Astrocyte of the spinal cord (primary cell): ENCODE measurements at regions not wholly inside any gene's neighbourhood (a gene's known extent, or its start where the extent isn't known, plus 50 kb on each side); places are given as distances from the start of the nearest gene placed in this dataset.

Experiments used
- DNase-seq: peaks from one replicate; pipeline ENCODE4 v3.0.0; 2011; ENCODE audit warnings: low read depth, low spot score
- H3K4me3 ChIP-seq: 2 replicates; pipeline ENCODE4 v1.5.1; 2011; ENCODE audit warnings: low read depth, mild to moderate bottlenecking, low read length, moderate library complexity
- in situ Hi-C: cut with HindIII; loops from 2 replicates; pipeline ENCODE4 v1.10.0; 2017; ENCODE audit warnings: low sequenced_read_pairs
- TF ChIP-seq, protein P1 (sequence below): IDR thresholded peaks from 2 replicates; pipeline ENCODE4 v1.5.1; 2012; ENCODE audit warnings: low read depth, mild to moderate bottlenecking, low read length, inconsistent platforms

DNA sequence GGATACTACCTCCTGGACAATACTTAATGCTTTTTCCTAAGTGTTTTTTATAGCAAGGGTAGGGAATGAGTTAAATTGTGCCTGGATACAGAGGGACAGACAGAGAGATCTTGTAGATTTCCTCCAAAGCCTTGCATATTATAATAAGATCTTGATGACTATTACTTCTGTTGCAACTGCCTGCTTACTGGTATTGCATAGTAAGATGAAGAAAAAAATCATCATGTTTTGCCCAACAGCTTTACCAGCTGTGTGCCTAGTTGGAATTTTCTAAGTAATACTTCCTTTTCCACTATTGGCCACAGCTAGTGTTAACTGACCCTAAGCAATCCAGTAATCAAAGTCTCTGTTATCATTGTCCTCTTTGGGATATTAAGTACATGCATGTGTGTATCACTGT, 139.0 kb downstream of the DCK start:
- in situ Hi-C loops: no loop called here
- H3K4me3 ChIP-seq: no peak overlapping the region
- DNase-seq: no peak
- TF ChIP-seq, protein P1, sequence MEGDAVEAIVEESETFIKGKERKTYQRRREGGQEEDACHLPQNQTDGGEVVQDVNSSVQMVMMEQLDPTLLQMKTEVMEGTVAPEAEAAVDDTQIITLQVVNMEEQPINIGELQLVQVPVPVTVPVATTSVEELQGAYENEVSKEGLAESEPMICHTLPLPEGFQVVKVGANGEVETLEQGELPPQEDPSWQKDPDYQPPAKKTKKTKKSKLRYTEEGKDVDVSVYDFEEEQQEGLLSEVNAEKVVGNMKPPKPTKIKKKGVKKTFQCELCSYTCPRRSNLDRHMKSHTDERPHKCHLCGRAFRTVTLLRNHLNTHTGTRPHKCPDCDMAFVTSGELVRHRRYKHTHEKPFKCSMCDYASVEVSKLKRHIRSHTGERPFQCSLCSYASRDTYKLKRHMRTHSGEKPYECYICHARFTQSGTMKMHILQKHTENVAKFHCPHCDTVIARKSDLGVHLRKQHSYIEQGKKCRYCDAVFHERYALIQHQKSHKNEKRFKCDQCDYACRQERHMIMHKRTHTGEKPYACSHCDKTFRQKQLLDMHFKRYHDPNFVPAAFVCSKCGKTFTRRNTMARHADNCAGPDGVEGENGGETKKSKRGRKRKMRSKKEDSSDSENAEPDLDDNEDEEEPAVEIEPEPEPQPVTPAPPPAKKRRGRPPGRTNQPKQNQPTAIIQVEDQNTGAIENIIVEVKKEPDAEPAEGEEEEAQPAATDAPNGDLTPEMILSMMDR: no peak

DNA sequence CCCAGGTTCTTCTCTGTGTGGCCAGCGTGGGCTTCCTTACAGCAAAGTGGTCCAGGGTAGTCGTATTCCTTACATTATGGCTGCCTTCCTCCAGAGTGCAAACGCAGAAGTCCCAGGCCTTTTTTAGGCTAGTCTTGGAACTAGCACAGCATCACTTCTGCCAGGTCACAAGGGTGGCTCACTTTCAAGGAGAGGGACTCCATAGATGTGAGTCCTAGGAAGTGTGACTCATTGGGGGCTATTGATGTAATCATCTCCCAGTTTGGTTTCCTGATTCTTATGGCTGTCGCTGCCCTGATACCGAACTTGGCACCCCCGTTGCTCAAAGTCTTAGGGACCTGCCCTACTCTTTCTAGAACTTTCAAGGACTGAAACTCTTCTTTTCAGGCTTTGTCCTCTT, 140.0 kb downstream of the DCK start:
- TF ChIP-seq, protein P1: no peak
- in situ Hi-C loops: no loop called here
- no peak for DNase-seq
- H3K4me3 ChIP-seq: no peak overlapping the region

DNA sequence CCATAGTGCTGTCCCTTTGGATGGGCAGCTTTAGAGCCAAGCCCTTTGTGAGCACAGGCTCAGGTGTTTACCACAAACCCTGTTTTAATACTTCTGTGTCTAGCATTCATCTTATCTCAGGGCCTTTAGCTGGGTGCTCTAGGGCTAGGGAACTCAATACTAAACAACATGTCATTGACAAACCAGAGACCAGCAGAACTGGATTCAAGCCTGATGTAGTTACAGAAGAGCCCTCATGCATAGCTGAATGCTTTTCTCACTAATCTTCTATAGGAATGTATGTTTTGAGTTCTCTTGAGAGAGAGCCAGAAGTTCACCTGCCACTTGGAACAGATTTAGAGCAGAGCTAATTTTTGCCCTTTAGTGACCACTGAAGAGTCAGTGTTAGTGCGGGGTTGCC, 142.6 kb downstream of the DCK start:
- DNase-seq: no peak
- no peak overlapping the region for H3K4me3 ChIP-seq
- in situ Hi-C loops: no loop called here
- TF ChIP-seq, protein P1: no peak

DNA sequence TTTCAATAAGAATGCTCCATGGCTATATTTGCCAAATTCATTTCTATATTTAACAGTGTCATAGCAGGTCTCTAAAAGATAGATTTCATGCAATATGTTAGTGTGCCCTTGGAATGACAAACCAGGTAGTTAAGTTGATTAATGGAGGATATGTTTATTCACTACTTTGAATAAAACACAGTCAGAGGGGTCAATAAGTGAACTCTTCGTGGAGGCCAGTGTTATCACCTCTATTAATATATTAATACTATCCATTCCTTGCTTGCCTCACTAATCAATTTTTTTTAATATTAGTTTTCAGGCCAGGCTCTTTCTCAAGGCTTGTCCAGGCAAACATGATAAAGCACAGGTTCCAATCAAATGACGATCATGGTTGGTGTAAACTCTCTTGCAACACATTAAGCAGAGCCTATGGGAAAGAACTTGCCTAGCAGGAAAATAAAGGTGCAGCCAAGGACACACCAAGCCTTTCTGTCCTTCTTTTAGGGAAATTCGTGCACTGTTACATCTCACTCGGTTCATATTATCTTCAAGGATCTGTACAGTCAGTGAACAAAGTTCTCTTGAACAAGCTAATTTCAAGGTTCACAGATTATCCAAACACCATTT, 144.7 kb downstream of the DCK start:
- DNase-seq: no peak
- in situ Hi-C loops: no loop called here
- TF ChIP-seq, protein P1: no peak
- H3K4me3 ChIP-seq: no peak overlapping the region

DNA sequence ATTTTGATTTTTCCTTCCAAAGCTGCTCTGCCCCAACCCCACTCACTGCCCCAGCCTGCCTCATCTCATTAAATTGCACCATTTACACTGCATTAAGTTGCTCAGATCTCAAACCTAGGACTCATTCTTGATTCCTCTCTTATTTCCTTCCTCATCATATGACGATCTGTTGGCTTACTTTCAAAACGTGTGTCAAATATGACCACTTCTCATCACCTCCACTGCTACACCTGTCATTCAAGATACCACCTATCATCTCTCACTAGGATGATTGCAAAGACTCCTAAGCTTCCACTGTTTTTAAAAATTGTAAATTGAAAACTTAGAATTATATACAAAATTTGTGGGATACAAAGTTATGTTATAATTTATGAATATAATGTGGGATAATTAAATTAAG, 147.1 kb downstream of the DCK start:
- no peak overlapping the region for H3K4me3 ChIP-seq
- in situ Hi-C loops: no loop called here
- no peak for DNase-seq
- TF ChIP-seq, protein P1: no peak

DNA sequence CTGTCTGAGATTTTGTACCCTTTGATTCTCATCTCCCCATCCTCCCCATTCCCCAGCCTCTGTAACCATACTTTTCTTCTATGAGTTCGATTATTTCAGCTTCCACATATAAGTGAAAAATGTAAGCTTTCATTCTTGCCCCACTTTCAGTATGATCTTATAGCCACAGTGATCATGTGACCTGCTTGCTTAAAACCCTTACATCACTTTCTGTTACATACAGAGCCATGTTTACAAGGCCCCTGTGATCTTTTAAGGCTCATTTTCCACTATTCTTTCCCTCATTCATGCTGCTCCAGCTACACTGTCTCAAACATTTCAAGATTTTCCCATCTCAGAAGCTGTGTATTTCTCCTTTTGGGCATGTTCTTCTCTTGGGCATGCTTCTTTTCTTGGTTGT, 147.7 kb downstream of the DCK start:
- in situ Hi-C loops: no loop called here
- no peak for DNase-seq
- TF ChIP-seq, protein P1: no peak
- no peak overlapping the region for H3K4me3 ChIP-seq

DNA sequence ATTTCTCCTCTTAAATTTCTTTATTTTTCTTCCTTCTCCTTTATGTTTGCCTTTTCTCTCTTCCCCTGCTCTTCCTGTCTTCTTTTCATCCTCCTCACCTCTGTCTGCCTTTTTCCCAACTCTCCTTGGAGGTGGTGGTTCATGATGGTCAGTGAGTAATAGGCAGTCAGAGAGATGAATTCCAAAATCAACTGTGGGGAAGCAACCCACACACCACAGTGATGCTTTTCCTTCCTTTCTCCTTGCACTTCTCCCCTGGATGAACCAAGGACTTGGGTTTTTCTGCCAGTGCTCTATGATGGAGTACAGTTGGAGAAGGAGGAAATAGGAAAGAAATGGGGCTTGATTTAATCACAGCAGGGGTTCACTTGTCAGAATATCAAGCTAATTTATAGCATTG, 153.8 kb downstream of the DCK start:
- in situ Hi-C loops: no loop called here

More for the DNA sequence above, 153.8 kb downstream of the DCK start:
- TF ChIP-seq, protein P1: no peak
- no peak overlapping the region for H3K4me3 ChIP-seq
- peak; percentile 27 for DNase-seq
